ENCODE measurements at regions not wholly inside any gene's neighbourhood (a gene's known extent, or its start where the extent isn't known, plus 50 kb on each side); places are given as distances from the start of the nearest gene placed in this dataset.

GRCh38 chr3:16794257-16794656, 90.5 kb upstream of the PLCL2 start:
- POLR2A ChIA-PET = no interaction called here
- CTCF ChIA-PET = no interaction called here
- DNase-seq (ENCODE audit: extremely low spot score) = no peak
- TF ChIP-seq ZNF384 (IDR thresholded peaks at IDR 0.05) (no peak), HDGF (IDR thresholded peaks at IDR 0.05; ENCODE audit: borderline replicate concordance) (no peak), CTBP1 (IDR thresholded peaks at IDR 0.05; ENCODE audit: borderline replicate concordance) (no peak)

- DNase-seq (ENCODE audit: extremely low spot score) = no peak
- TF ChIP-seq LEF1 (IDR thresholded peaks at IDR 0.05; ENCODE audit: borderline replicate concordance) (no peak), FOXK2 (IDR thresholded peaks at IDR 0.05) (no peak), CTBP1 (IDR thresholded peaks at IDR 0.05; ENCODE audit: borderline replicate concordance) (no peak), PKNOX1 (IDR thresholded peaks at IDR 0.05) (no peak), SP1 (IDR thresholded peaks at IDR 0.05) (no peak), FOXA1 (IDR thresholded peaks at IDR 0.05) (no peak), HDGF (IDR thresholded peaks at IDR 0.05; ENCODE audit: borderline replicate concordance) (no peak), TARDBP (IDR thresholded peaks at IDR 0.05) (no peak), SUZ12 (IDR thresholded peaks at IDR 0.05) (no peak), ARNT (IDR thresholded peaks at IDR 0.05) (no peak), BHLHE40 (IDR thresholded peaks at IDR 0.05; ENCODE audit: borderline replicate concordance) (no peak), ELF4 (IDR thresholded peaks at IDR 0.05) (no peak), L3MBTL2 (conservative IDR thresholded peaks at IDR 0.05) (no peak)
- POLR2A ChIA-PET = no interaction called here
- CTCF ChIA-PET = no interaction called here
These were observed 89.2 kb upstream of the PLCL2 start for GRCh38 chr3:16795581-16795980.

GRCh38 chr3:16797831-16798230, 86.9 kb upstream of the PLCL2 start:
- CTCF ChIA-PET = no interaction called here
- POLR2A ChIA-PET = no interaction called here
- TF ChIP-seq FOXK2 (IDR thresholded peaks at IDR 0.05) = no peak
- TF ChIP-seq FOXM1 (IDR thresholded peaks at IDR 0.05; ENCODE audit: borderline replicate concordance) = no peak
- no peak for TF ChIP-seq LEF1 (IDR thresholded peaks at IDR 0.05; ENCODE audit: borderline replicate concordance)
- no peak for TF ChIP-seq HDGF (IDR thresholded peaks at IDR 0.05; ENCODE audit: borderline replicate concordance)
- TF ChIP-seq CTBP1 (IDR thresholded peaks at IDR 0.05; ENCODE audit: borderline replicate concordance) = no peak
- no peak for TF ChIP-seq L3MBTL2 (conservative IDR thresholded peaks at IDR 0.05)
- no peak for TF ChIP-seq BHLHE40 (IDR thresholded peaks at IDR 0.05; ENCODE audit: borderline replicate concordance)
- TF ChIP-seq SP1 (IDR thresholded peaks at IDR 0.05) = no peak
- no peak for TF ChIP-seq ELF4 (IDR thresholded peaks at IDR 0.05)
- no peak for TF ChIP-seq PKNOX1 (IDR thresholded peaks at IDR 0.05)
- TF ChIP-seq TARDBP (IDR thresholded peaks at IDR 0.05) = no peak
- no peak for TF ChIP-seq SUZ12 (IDR thresholded peaks at IDR 0.05)
- TF ChIP-seq ARNT (IDR thresholded peaks at IDR 0.05) = no peak
- no peak for TF ChIP-seq NFRKB (IDR thresholded peaks at IDR 0.05)
- no peak for TF ChIP-seq FOXA1 (IDR thresholded peaks at IDR 0.05)
- no peak for TF ChIP-seq ZNF384 (IDR thresholded peaks at IDR 0.05)
- no peak for DNase-seq (ENCODE audit: extremely low spot score)

- POLR2A ChIA-PET = no interaction called here
- DNase-seq (ENCODE audit: extremely low spot score) = no peak
- CTCF ChIA-PET = no interaction called here
- TF ChIP-seq ELF4 (IDR thresholded peaks at IDR 0.05) (no peak), PKNOX1 (IDR thresholded peaks at IDR 0.05) (no peak)
These were observed 86.0 kb upstream of the PLCL2 start for GRCh38 chr3:16798738-16799137.

- ChIA-PET POLR2A (no interaction called here), CTCF (no interaction called here)
- TF ChIP-seq ZNF384 (IDR thresholded peaks at IDR 0.05) = no peak
- TF ChIP-seq ELF4 (IDR thresholded peaks at IDR 0.05) = no peak
- TF ChIP-seq SUZ12 (IDR thresholded peaks at IDR 0.05) = no peak
- no peak for TF ChIP-seq L3MBTL2 (conservative IDR thresholded peaks at IDR 0.05)
- no peak for DNase-seq (ENCODE audit: extremely low spot score)
These were observed 84.4 kb upstream of the PLCL2 start for GRCh38 chr3:16800361-16800760.

- CTCF ChIA-PET = no interaction called here
- no peak for DNase-seq (ENCODE audit: extremely low spot score)
- POLR2A ChIA-PET = no interaction called here
- no peak for TF ChIP-seq L3MBTL2 (conservative IDR thresholded peaks at IDR 0.05)
- no peak for TF ChIP-seq HDGF (IDR thresholded peaks at IDR 0.05; ENCODE audit: borderline replicate concordance)
- no peak for TF ChIP-seq LEF1 (IDR thresholded peaks at IDR 0.05; ENCODE audit: borderline replicate concordance)
- no peak for TF ChIP-seq BHLHE40 (IDR thresholded peaks at IDR 0.05; ENCODE audit: borderline replicate concordance)
- TF ChIP-seq SUZ12 (IDR thresholded peaks at IDR 0.05) = no peak
- no peak for TF ChIP-seq PKNOX1 (IDR thresholded peaks at IDR 0.05)
- no peak for TF ChIP-seq CTBP1 (IDR thresholded peaks at IDR 0.05; ENCODE audit: borderline replicate concordance)
- no peak for TF ChIP-seq ZNF384 (IDR thresholded peaks at IDR 0.05)
- no peak for TF ChIP-seq FOXK2 (IDR thresholded peaks at IDR 0.05)
- TF ChIP-seq ELF4 (IDR thresholded peaks at IDR 0.05) = no peak
These were observed 83.5 kb upstream of the PLCL2 start for GRCh38 chr3:16801223-16801622.

- POLR2A ChIA-PET = no interaction called here
- TF ChIP-seq BHLHE40 (IDR thresholded peaks at IDR 0.05; ENCODE audit: borderline replicate concordance) (no peak), TARDBP (IDR thresholded peaks at IDR 0.05) (no peak), FOXM1 (IDR thresholded peaks at IDR 0.05; ENCODE audit: borderline replicate concordance) (no peak), HDGF (IDR thresholded peaks at IDR 0.05; ENCODE audit: borderline replicate concordance) (no peak), FOXK2 (IDR thresholded peaks at IDR 0.05) (no peak)
- DNase-seq (ENCODE audit: extremely low spot score) = no peak
- CTCF ChIA-PET = no interaction called here
These were observed 83.1 kb upstream of the PLCL2 start for GRCh38 chr3:16801698-16802097.

Data from HEK293T (cell line).